HEK293 (cell line): ENCODE measurements at regions not wholly inside any gene's neighbourhood (a gene's known extent, or its start where the extent isn't known, plus 50 kb on each side); places are given as distances from the start of the nearest gene placed in this dataset.

Experiments used
- CTCF ChIP-seq: fragments of 450-650 bp; formaldehyde crosslinking; IDR thresholded peaks from 2 replicates; pipeline ENCODE4 v1.5.1; 2016; ENCODE audit warnings: missing biosample characterization, missing genetic modification characterization
- PRDM10 ChIP-seq: fragments of 450-650 bp; formaldehyde crosslinking; IDR thresholded peaks from 2 replicates; pipeline ENCODE4 v1.5.1; 2016; ENCODE audit warnings: missing biosample characterization, missing genetic modification characterization

GRCh38 chr13:39170711-39171110 lies 132.5 kb downstream of the NHLRC3 start:
- TF ChIP-seq CTCF (tag by site-specific recombination) (no peak), PRDM10 (tag by site-specific recombination) (no peak)
